MCF 10A (cell line): ENCODE measurements at regions not wholly inside any gene's neighbourhood (a gene's known extent, or its start where the extent isn't known, plus 50 kb on each side); places are given as distances from the start of the nearest gene placed in this dataset.

Experiments used
- BruUV-seq: library from RNA; stranded (reverse); fragments of 400-500 nt; replicated peaks from 2 replicates; lab custom pipeline; 2021; lab: Mats Ljungman, UMichigan
- CTCF ChIA-PET: fragments of 300-600 bp; sonication (Branson Sonifier 250); formaldehyde crosslinking; extraction: SDS; loops from one replicate; lab custom pipeline; 2021; ENCODE audit warnings: antibody characterized with exemption, inconsistent platforms; lab: Yijun Ruan, JAX
- POLR2A ChIA-PET: fragments of 300-600, 350-650 bp; sonication (Branson Sonifier 250); formaldehyde crosslinking; extraction: SDS; loops from one replicate; lab custom pipeline; 2020; ENCODE audit warnings: antibody characterized with exemption, inconsistent platforms; lab: Yijun Ruan, JAX
- DNase-seq: peaks from one replicate; pipeline ENCODE4 v3.0.0-alpha.2; 2018; ENCODE audit not compliant: unreplicated experiment
- H3K27ac Mint-ChIP-seq: one replicate; pipeline ENCODE4 v1.8.0; 2022; ENCODE audit warnings: mild to moderate bottlenecking, low read depth, mixed read lengths; ENCODE audit not compliant: unreplicated experiment
- H3K27me3 Mint-ChIP-seq: one replicate; pipeline ENCODE4 v1.8.0; 2022; ENCODE audit warnings: mixed read lengths; ENCODE audit not compliant: insufficient read depth, unreplicated experiment
- H3K36me3 Mint-ChIP-seq: one replicate; pipeline ENCODE4 v1.8.0; 2022; ENCODE audit warnings: mild to moderate bottlenecking, moderate library complexity, mixed read lengths; ENCODE audit not compliant: insufficient read depth, unreplicated experiment
- H3K4me1 Mint-ChIP-seq: one replicate; pipeline ENCODE4 v1.8.0; 2022; ENCODE audit warnings: mixed read lengths; ENCODE audit not compliant: insufficient read depth, unreplicated experiment
- H3K4me3 Mint-ChIP-seq: one replicate; pipeline ENCODE4 v1.8.0; 2022; ENCODE audit warnings: mild to moderate bottlenecking, moderate library complexity, mixed read lengths; ENCODE audit not compliant: unreplicated experiment
- H3K9me3 Mint-ChIP-seq: one replicate; pipeline ENCODE4 v1.8.0; 2022; ENCODE audit warnings: mixed read lengths; ENCODE audit not compliant: unreplicated experiment
- intact Hi-C: fragments of 100-400 bp; cut with micrococcal nuclease; formaldehyde crosslinking; loops from 2 replicates; pipeline ENCODE4 v1.14.1; 2022
- TF ChIP-seq, protein P1 (sequence below): fragments of 200-600 bp; IDR thresholded peaks from one replicate; pipeline ENCODE4 v1.8.0; 2022; ENCODE audit warnings: antibody characterized with exemption, mild to moderate bottlenecking; ENCODE audit not compliant: unreplicated experiment

DNA sequence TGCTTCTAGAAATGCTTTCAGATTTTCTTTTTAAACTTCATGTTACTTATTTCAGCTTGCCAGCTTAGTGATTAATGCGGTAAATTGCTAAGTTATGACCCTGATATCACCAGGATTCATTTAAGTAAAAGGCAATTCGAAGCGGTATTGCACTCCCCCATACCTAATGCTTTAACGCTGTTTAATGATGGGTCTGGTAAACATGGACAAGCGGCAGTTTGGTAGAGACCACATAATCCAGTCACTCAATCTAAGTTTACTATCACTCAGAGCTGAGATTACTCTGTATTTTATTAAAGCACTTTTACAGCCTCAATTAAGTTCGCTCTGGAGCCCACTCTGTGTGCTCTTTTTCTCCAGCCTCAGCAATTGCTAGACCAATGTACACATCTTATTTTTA, 118.2 kb upstream of the SCN7A start:
- H3K4me1 Mint-ChIP-seq = no peaks in the 10 kb centered on the region
- CTCF ChIA-PET = interaction anchor here (0.6 to 1.3 kb wide), 4 partner anchors 15 to 73 kb away, joined by 3 to 6 read pairs (median 3); no protein-coding TSS in a partner anchor
- H3K27ac Mint-ChIP-seq = no peak overlapping the region
- intact Hi-C loops = no loop called here
- H3K9me3 Mint-ChIP-seq = no peaks in the 10 kb centered on the region
- POLR2A ChIA-PET = no interaction called here
- DNase-seq = no peak
- H3K4me3 Mint-ChIP-seq = no peak overlapping the region
- BruUV-seq = no TSS peak
- no peaks in the 10 kb centered on the region for H3K27me3 Mint-ChIP-seq
- H3K36me3 Mint-ChIP-seq = no peaks in the 10 kb centered on the region
- TF ChIP-seq, protein P1, sequence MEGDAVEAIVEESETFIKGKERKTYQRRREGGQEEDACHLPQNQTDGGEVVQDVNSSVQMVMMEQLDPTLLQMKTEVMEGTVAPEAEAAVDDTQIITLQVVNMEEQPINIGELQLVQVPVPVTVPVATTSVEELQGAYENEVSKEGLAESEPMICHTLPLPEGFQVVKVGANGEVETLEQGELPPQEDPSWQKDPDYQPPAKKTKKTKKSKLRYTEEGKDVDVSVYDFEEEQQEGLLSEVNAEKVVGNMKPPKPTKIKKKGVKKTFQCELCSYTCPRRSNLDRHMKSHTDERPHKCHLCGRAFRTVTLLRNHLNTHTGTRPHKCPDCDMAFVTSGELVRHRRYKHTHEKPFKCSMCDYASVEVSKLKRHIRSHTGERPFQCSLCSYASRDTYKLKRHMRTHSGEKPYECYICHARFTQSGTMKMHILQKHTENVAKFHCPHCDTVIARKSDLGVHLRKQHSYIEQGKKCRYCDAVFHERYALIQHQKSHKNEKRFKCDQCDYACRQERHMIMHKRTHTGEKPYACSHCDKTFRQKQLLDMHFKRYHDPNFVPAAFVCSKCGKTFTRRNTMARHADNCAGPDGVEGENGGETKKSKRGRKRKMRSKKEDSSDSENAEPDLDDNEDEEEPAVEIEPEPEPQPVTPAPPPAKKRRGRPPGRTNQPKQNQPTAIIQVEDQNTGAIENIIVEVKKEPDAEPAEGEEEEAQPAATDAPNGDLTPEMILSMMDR = no peak

DNA sequence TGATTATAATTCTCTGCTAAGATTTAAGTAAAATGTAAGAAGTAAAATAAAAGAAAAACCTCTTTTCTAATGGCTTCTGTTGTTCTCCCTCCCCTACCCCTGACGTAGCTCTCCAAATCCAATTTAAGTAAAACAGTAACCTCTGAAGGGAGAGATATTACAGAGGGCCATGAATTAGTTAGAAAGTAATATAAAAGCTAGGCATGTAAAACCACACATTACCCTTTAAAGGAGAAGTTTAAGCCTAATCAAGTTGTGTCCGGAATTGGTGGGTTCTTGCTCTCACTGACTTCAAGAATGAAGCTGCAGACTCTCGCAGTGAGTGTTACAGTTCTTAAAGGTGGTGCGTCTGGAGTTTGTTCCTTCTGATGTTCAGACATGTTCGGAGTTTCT, 116.9 kb upstream of the SCN7A start:
- Mint-ChIP-seq H3K4me1 (no peaks in the 10 kb centered on the region), H3K36me3 (no peaks in the 10 kb centered on the region), H3K9me3 (no peaks in the 10 kb centered on the region), H3K4me3 (no peak overlapping the region), H3K27ac (no peak overlapping the region), H3K27me3 (no peaks in the 10 kb centered on the region)
- intact Hi-C loops = no loop called here
- ChIA-PET POLR2A (interaction anchor here (0.6 kb wide), 1 partner anchor 8 kb away, joined by 3 read pairs; no protein-coding TSS in a partner anchor), CTCF (interaction anchor here (0.7 to 1.3 kb wide), 2 partner anchors 20 to 72 kb away, joined by 3 to 6 read pairs; no protein-coding TSS in a partner anchor)
- TF ChIP-seq, protein P1 = no peak
- no TSS peak for BruUV-seq
- no peak for DNase-seq

DNA sequence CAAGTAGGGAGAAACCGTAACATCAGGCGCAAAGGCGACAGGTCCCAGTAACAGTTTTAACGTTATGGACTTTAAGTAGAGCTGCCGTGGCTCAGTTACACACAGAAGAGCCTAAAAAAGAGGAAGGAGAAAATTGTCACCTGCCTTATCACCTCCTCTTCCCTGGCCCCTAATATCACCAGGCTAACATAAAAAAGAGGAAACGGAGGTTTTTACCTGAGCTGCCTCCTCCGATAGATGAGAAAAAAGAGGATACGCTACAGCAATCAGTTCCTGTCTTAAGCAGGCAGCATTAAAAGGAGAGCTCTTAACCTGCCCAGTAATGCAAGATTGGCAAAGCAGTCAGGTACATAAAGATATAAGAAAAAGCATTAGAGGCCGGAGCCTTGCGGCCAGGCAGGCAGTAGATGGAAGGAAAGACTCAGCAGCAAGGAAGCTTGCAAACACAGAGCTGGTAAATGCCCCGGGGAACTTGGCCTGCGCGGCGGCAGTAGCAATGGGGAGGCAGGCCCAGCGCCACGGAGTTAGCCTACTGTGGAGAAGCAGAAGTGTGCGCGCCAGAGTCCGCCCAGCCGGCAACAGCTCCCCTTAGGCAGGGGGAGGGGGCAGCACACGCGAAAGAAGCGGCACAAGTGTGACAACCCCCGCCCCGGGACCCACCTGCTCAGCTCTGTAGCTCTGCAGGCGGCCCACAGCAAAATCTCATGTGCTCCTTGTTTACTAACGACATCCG, 116.3 kb upstream of the SCN7A start:
- intact Hi-C loops = no loop called here
- TF ChIP-seq, protein P1 = no peak
- H3K27me3 Mint-ChIP-seq = no peaks in the 10 kb centered on the region
- no peaks in the 10 kb centered on the region for H3K9me3 Mint-ChIP-seq
- H3K36me3 Mint-ChIP-seq = no peaks in the 10 kb centered on the region
- no peak for DNase-seq
- POLR2A ChIA-PET = interaction anchor here (0.6 kb wide), 1 partner anchor 9 kb away, joined by 3 read pairs; no protein-coding TSS in a partner anchor
- H3K4me1 Mint-ChIP-seq = no peaks in the 10 kb centered on the region
- CTCF ChIA-PET = interaction anchor here (1.2 to 1.3 kb wide), 2 partner anchors 18 to 71 kb away, joined by 4 to 6 read pairs; no protein-coding TSS in a partner anchor
- BruUV-seq = no TSS peak
- no peak overlapping the region for H3K27ac Mint-ChIP-seq
- H3K4me3 Mint-ChIP-seq = no peak overlapping the region

DNA sequence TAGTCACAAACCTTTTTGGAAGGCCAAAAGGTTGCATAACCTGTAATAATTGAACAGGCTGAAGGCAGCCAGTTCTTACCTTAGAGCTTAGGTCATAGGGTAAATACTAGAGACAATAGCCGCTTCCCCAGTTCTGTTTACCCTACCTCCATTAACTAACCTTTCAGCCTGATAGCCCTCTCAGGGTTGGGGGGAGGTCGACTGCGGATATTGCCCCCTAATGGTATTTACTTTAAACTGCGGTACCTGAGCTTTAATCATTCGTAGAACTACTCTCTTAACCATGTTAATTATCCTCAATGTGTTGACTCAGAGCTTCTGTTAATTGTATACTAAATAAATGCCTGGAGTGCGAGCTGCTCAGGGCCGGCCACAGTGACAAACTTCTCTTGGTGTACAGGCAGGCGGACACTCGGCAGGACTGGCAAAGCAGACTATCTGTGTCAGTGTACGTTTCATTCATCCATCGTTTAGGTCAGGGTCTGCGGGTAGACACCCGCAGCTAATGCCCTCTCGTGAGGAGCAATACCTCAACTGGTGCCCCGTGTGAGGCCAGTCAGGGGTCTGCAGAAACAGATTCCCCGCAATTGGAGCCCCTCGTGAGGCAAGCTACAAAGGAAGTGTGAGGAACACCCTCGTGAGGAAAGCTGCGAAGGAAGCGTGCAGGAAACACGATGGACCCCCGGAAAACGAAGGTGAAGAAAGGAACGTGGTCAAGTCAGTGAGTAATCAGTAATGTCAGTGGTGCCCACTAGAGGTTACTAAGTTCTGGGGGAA, 115.3 kb upstream of the SCN7A start:
- Mint-ChIP-seq H3K36me3 (no peaks in the 10 kb centered on the region), H3K9me3 (no peaks in the 10 kb centered on the region), H3K4me3 (no peak overlapping the region), H3K4me1 (no peaks in the 10 kb centered on the region), H3K27ac (no peak overlapping the region), H3K27me3 (no peaks in the 10 kb centered on the region)
- intact Hi-C loops = no loop called here
- no peak for DNase-seq
- TF ChIP-seq, protein P1 = no peak
- no TSS peak for BruUV-seq
- POLR2A ChIA-PET = no interaction called here
- CTCF ChIA-PET = interaction anchor here (1.2 kb wide), 1 partner anchor 19 kb away, joined by 4 read pairs; no protein-coding TSS in a partner anchor
